ENCODE measurements at regions not wholly inside any gene's neighbourhood (a gene's known extent, or its start where the extent isn't known, plus 50 kb on each side); places are given as distances from the start of the nearest gene placed in this dataset.

DNA sequence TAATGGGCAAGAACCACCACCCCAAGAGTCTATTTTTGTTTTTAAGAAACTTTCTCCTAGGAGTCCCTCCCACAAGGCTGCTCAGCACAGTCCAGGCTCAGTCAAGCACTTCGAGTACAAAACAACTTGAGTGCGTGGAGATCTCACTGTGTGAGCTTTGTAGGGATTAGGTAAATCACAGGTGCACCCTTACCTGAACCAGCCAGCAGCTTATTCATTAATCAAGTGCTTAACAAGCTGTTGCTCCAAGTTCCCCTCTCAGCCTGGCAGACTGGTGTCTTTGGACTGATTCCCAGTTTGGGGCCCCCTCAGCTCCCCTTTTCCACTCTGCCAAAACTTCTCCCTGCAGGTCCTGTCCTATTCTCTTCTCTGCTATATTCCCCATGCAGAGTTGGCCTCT lies 133.1 kb downstream of the LY86 start:
- no peak for DNase-seq (ENCODE audit: low spot score in 2 of 2)
- Mint-ChIP-seq H3K36me3 (no peaks in the 10 kb centered on the region), H3K9me3 (no peaks in the 10 kb centered on the region), H3K27ac (no peak overlapping the region)
- no peak for ATAC-seq

DNA sequence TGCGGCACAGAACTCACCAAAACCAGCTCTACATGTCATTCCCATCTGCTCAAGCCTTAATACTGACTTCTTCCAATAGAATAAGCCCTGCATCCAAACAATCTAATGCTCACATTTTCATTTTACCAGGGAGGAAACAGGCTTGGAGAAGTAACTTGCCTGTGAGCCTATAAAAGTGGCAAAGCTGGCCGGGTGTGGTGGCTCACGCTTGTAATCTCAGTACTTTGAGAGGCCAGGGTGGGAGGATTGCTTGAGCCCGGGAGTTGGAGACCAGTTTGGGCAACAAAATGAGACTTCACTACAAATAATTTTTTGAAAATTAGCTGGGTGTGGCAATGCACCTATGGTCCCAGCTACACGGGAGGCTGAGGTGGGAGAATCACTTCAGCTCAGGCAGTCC lies 133.7 kb downstream of the LY86 start:
- Mint-ChIP-seq H3K9me3 (no peaks in the 10 kb centered on the region), H3K27ac (no peak overlapping the region), H3K36me3 (no peaks in the 10 kb centered on the region)
- no peak for DNase-seq (ENCODE audit: low spot score in 2 of 2)
- no peak for ATAC-seq

DNA sequence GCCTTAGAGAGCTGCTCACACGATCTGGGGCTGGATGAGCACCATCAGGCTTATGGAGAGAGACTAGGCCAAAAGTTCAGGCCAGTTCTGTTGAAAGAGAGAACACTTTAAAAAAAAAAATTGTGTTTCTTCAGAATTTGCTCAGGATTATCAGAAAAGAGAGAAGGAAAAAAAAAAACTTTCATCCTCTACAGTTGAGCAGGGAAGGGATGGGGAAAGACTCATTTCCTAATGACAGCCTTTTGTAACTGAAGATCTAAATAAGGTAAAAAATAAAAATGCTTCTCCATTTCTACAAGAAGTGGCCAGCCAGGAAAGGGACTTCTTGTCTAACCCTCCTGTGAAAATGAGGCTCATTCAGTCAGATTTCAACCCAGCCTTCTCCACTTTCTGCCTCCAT lies 134.8 kb downstream of the LY86 start:
- ATAC-seq = no peak
- Mint-ChIP-seq H3K27ac (no peak overlapping the region), H3K36me3 (no peaks in the 10 kb centered on the region), H3K9me3 (no peaks in the 10 kb centered on the region)
- DNase-seq (ENCODE audit: low spot score in 2 of 2) = no peak

DNA sequence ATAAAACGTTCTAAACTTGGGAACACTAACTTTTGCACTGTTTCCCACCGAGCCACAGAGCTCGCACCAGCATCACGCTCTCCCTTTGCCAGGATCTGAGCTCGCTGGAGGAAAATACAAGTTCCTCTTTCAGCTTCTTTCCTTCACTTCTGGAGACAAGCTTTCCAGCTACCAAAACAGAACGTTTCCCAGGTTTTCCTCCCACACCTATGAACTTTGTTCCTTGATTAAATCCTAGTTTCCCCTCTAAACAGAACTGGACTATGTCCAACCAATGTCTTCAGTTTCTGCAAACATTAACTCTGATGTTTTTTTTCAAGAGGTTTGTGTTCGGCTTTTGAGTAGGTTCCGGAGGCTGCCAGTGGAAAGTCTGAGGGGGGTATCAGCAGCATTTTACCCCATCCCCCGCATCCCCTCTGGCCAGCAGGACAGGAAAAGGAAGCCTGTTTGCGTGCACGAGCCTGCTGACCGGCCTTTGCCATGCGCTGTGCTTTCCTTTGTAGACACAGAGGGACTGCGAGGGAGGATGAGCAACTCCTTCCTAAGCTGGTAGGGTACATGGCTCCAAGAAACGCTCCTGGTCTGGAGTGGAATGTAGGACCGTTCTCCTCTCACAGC lies 135.5 kb downstream of the LY86 start:
- ATAC-seq = peak; percentile 34 to 47

DNA sequence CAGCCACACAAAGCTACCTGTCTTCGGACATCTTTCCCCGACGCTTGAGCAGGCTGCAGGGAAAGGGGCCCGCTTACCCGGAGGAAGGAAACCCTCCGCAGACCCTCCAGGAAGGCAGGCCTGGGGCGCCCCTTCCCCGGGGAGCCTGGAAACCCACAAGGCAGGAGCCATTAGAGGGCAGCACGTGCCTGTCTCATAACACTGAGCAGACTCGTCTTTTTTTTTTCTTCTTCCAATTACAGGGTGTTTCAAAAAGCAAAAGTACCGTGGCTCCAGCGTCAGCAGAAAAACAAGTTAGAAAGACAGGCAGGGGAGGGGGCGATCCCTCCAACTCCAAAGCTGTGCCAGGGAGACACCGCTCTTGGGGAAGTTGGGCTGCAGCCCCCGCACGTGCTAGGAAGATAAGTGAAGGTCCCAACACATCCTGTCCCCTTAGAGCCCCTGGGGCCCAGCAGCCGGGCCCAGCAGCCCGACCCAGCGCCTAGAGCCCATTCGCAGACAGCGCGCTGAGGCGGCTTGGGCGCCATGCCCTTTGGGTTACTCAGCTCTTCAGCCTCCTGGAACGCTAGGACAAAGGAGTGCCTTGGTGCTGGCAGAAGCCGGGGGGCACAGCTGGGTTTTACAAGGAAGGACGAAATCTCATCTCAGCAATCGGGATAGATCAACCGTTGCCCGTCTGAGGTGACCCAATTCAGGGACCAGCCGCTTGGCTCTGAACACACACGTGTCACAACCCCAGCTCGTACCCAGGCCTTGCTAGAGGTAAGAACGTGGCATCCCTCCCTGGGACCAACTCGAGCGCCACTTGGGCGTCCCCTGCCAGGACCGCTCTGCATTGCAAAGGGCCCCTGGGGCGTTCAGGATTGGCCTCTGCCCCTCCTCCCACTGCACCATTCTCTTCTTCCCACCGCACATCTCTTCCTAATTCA lies 136.3 kb downstream of the LY86 start:
- Mint-ChIP-seq H3K27ac (peak overlapping the region in 1 of 2 donors; percentile 63), H3K36me3 (no peaks in the 10 kb centered on the region), H3K9me3 (no peaks in the 10 kb centered on the region)
- ATAC-seq (peak; percentile 85 to 93), DNase-seq (ENCODE audit: low spot score in 2 of 2) (peak in 1 of 2 donors; percentile 58)

More for the DNA sequence above, 135.5 kb downstream of the LY86 start:
- Mint-ChIP-seq H3K9me3 (no peaks in the 10 kb centered on the region), H3K36me3 (no peaks in the 10 kb centered on the region), H3K27ac (peak overlapping the region in 1 of 2 donors; percentile 63)
- no peak for DNase-seq (ENCODE audit: low spot score in 2 of 2)

DNA sequence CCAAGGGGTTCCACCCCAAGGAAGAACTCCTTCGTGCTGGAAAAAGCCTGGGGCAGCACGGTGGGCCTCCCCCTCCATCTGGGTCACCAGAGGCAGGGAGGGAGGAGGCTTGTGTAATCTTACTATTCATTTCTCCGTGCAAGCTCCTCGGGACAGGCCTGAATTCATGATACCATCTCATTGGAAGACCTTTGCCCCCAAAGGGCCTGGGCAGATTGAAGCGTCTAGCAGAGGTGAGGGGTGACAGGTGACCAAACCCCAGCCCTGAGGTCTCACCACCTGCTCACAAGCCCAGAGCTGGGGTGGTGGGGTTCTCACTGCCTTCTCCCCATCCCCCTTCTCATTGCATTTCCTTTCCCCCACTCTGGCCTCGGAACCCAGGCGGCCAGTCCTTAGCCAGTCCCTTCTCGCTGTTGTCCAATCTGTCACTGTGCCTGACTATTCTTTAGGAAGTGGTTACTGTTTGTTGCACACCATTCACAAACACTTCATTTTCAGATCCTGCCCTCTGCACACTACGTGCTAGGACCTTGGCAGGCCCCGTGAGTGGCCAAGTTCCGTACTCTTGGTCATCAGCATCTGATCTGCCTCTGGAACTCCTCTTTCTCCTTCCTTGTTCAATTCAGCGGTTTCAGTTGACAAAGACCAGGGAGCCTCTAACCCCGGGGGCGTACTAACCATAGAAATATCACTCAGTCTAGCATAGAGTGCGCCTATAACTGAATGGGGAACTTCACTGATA lies 137.1 kb downstream of the LY86 start:
- no peak for ATAC-seq
- no peak overlapping the region for H3K27ac Mint-ChIP-seq
- H3K36me3 Mint-ChIP-seq = no peaks in the 10 kb centered on the region
- DNase-seq (ENCODE audit: low spot score in 2 of 2) = no peak
- H3K9me3 Mint-ChIP-seq = no peaks in the 10 kb centered on the region

DNA sequence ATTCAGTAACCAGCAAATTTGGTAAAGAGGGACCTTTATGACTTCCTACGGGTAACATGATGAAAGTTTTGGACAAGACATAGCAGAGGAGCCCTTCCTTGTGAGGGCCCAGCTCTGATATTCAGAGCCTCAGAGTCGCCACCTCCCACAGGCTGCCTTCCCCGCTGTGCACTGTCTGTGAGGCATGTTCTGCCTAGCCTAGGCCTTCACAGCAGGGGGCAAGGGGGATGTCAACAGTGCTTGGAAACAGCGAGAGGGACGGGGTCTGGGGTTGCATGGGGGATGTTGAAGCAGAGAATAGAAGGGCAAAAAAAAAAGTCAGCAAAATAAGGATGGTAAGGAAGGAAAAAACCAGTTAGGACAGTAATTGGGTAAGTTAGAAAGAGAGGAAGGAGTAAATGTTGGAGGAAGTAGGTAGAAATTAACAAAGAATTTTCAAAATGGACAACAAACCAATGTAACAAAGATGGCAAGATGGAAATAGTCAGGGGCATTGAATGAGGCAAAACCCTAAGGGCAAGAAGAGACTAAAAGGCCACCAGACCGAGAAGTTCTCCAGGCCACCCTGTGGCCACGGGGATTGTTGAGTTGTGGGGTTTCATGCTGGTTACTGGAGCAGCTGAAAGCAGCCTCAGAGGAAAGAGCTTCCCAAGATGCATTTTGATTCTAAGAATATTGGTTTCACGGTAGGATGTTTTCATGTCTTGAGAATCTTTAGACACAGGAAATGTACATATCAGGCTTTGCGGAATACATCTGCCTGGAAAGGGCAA lies 139.8 kb downstream of the LY86 start:
- Mint-ChIP-seq H3K36me3 (no peaks in the 10 kb centered on the region), H3K27ac (no peak overlapping the region), H3K9me3 (no peaks in the 10 kb centered on the region)
- DNase-seq (ENCODE audit: low spot score in 2 of 2) = no peak
- no peak for ATAC-seq

DNA sequence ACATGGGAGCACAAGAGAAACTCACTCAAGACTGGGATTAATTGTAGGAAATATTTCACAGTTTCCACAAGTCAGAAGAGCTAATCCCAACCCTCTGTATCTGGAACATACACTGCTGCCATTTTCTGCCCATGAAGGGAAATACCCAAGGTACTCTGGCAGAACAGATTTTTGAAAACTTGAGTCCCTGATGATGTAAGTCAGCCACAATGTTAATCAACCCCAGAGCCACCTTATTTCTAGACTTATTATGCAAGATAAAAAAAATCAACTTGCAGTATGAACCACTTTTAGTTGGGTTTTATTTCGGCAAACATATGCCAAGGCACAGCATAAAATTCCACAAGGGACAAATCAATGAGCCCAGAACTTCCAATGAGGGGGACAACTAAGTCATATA lies 141.5 kb downstream of the LY86 start:
- no peak for DNase-seq (ENCODE audit: low spot score in 2 of 2)
- no peaks in the 10 kb centered on the region for H3K9me3 Mint-ChIP-seq
- ATAC-seq = no peak

DNA sequence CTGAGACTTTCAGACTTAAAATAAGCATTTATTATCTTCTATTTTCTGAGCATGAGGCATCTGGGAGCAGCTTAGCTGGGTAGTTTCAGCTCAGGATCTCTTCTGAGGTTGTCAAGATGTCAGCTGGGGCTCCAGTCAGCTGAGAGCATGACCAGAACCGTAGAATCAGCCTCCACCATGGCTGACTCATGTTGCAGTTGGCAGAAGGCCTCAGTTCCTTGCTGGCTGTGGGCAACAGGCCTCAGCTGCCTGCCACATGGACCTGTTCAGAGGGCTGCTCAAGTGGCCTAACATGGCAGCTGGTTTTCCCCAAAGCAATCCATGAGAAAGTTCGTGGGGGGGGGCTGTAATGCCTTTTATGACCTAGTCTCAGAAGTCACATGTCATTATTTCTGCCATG lies 142.3 kb downstream of the LY86 start:
- Mint-ChIP-seq H3K36me3 (no peaks in the 10 kb centered on the region), H3K9me3 (no peaks in the 10 kb centered on the region), H3K27ac (no peak overlapping the region)
- no peak for DNase-seq (ENCODE audit: low spot score in 2 of 2)
- no peak for ATAC-seq

More for the DNA sequence above, 141.5 kb downstream of the LY86 start:
- H3K36me3 Mint-ChIP-seq = no peaks in the 10 kb centered on the region
- no peak overlapping the region for H3K27ac Mint-ChIP-seq

DNA sequence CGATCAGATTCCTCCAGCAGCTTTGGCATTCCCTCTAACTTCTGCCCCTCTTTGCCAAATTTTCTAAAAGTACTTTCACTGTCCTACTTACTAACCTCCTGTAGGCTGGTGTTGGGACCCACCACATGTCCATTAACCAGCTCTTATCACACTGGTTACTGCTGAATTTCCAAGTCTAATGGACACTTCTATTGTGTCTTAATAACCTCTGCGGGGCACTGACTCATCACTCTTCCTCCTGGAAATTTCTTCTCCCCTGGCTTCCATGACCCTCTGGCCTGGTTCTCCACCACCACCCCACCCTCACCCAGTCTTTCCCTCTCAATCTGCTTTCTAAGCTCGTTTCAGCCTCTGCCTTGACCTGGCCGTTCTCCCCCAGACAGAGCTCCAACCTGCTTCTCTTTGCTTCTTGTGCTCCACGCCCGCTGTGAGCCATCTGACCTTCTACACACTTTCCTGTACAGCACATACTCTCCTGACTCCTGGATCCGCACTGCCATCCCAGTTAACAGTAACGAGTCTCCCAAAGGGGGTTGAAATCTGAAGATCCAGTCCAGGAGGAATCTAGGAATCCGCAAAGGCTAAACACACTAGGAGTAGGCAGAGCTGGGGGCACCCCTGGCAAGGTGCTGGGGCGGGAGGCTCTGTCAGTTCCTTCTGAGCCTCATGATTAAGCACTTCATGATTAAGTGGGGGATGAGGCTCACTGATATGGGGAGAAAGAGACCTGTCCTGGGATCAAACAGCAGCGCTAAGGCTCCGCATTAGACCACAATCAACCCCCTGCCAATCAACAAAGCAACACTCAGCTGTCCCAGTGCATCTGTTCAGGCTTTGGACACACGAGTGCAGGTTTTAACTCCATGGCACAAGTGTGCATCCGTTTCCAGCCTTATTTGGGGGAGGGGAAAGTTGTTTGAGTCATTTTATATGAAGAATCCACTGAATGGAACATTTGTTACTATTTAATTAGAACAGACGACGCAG lies 146.3 kb downstream of the LY86 start:
- no peaks in the 10 kb centered on the region for H3K36me3 Mint-ChIP-seq
- no peak for ATAC-seq
- no peaks in the 10 kb centered on the region for H3K9me3 Mint-ChIP-seq
- no peak overlapping the region for H3K27ac Mint-ChIP-seq
- no peak for DNase-seq (ENCODE audit: low spot score in 2 of 2)

DNA sequence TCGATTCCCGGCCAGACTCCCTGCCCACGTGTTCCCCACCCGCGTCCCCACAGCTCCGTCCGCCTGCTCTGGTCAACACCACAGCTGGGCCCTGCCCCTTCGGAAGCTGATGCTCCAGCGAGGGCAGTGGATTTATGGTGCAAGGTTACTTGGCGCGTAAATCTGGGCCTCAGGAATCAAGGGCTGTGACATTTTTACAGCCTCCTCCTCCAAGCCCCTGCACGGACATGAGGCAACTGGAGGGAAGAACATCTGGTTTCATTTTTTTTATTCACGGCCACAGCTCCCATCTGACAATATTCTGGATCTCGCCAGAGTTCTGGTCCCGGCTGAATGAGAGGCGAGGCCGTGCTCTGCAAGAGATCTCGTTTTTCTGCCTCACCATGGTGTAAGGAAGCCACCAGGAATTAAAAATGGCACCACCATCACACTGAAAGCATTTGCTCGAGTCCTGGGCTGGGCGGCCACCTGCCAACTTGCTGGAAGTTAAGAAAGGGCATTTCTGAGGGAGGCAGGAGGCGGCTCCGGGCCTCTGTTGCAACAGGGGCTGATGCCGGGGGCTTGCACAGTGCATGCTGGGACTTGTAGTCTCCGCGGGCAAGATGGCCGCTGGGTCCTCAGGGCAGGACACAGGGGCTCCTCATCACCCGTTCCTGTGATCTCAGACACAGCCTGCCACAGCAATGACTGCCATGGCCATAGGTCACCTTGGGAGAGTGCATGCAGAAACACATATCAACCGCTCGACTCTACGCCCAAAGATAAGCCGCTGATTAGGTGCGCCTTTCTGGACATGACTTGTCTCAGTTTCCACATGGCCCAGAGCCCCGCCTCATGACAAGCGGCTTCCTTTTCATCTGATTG lies 148.5 kb downstream of the LY86 start:
- ATAC-seq (no peak), DNase-seq (ENCODE audit: low spot score in 2 of 2) (no peak)
- Mint-ChIP-seq H3K27ac (no peak overlapping the region), H3K36me3 (no peaks in the 10 kb centered on the region), H3K9me3 (no peaks in the 10 kb centered on the region)

DNA sequence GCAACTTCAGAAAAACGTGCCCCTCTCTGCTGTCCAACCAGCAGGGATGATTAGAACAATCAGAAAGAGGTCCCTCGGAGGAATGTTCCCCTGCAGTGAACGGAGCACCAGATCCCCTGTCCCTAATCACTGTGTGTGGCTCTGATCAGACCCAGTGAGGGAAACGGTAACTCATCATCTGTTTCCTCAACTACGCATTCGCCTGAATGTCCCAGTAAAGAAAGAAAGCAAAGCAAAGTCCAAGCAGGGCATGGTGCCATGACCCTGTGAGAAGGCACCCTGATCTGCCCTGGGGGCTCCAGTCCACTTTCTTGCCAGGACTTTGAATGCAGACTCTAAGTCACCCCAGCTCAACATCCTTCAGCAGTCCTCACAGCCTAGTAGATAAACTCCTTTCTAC lies 149.2 kb downstream of the LY86 start:
- Mint-ChIP-seq H3K9me3 (no peaks in the 10 kb centered on the region), H3K27ac (no peak overlapping the region), H3K36me3 (no peaks in the 10 kb centered on the region)
- ATAC-seq = no peak
- DNase-seq (ENCODE audit: low spot score in 2 of 2) = no peak

DNA sequence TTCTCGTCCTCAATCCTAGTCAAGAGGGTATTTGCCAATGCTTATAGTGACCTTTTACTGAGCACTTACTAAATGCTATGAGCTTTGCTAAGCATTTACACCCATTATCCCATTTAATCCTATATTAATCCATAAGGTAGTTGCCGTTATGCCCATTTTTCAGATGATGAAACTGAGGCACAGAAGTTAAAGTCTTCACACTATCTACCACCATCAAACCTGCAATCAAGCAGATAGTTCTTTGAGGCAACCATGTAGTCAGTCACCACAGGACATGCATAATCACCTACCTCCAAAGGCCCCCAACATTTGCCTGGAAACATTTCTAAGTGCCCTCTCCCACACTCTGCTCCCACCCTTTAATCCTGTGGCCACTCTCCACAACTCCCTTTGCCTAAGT lies 149.6 kb downstream of the LY86 start:
- Mint-ChIP-seq H3K9me3 (no peaks in the 10 kb centered on the region), H3K27ac (no peak overlapping the region), H3K36me3 (no peaks in the 10 kb centered on the region)
- DNase-seq (ENCODE audit: low spot score in 2 of 2) (no peak), ATAC-seq (no peak)

DNA sequence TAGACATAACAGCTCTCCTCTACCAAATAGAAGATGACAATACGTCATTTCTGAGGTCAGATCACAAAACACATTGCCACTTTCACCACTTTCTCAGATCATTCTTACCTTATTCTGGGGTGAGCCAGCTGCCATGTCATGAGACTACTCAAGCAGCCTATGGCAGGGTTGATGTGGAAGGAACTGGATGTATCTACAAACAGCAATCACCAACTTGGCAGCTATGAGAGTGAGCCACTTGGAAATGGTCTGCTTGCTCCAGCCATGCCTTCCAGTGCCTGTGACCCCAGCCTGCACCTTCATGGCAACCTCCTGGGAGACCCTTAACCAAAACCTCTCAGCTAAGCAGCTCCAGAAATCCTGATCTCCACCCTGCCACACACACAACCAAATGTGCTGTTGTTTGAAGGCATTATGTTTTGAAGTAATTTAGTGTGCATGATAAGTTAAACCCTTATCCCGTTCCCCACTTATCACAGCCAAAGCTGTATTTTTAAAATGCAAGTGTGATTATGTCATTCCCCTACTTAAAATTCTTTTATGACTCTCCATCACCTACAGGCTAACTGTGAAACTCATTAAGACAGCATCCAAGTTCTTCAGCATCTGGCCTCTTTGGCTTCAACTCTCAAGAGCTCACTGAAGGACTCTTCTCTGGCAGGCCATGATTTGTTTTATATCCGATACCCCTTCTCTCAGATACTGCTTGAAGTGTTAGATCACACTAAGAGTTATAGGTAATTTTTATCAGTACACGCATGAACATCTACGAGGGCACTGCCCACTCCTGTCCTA lies 150.6 kb downstream of the LY86 start:
- Mint-ChIP-seq H3K36me3 (no peaks in the 10 kb centered on the region), H3K27ac (no peak overlapping the region), H3K9me3 (no peaks in the 10 kb centered on the region)
- DNase-seq (ENCODE audit: low spot score in 2 of 2) (no peak), ATAC-seq (no peak)
